ENCODE measurements at regions not wholly inside any gene's neighbourhood (a gene's known extent, or its start where the extent isn't known, plus 50 kb on each side); places are given as distances from the start of the nearest gene placed in this dataset.
A peak's percentile ranks its signal among the peaks of the same experiment; 100 is the strongest.
"Not testable (repeated sequence)": the region's sequence is repeated elsewhere in the genome, so short reads cannot be mapped to it uniquely, and the experiment has no call there.

- no peak for FAIRE-seq
- DNase-seq (ENCODE audit: low spot score in 2 of 2): no peak
Observed at GRCh38 chr1:56286956-56287355, 292.4 kb downstream of the PLPP3 start.

GRCh38 chr1:56286506-56286905 is 292.9 kb downstream of the PLPP3 start:
- no peak for FAIRE-seq
- no peak for DNase-seq (ENCODE audit: low spot score in 2 of 2)

DNA sequence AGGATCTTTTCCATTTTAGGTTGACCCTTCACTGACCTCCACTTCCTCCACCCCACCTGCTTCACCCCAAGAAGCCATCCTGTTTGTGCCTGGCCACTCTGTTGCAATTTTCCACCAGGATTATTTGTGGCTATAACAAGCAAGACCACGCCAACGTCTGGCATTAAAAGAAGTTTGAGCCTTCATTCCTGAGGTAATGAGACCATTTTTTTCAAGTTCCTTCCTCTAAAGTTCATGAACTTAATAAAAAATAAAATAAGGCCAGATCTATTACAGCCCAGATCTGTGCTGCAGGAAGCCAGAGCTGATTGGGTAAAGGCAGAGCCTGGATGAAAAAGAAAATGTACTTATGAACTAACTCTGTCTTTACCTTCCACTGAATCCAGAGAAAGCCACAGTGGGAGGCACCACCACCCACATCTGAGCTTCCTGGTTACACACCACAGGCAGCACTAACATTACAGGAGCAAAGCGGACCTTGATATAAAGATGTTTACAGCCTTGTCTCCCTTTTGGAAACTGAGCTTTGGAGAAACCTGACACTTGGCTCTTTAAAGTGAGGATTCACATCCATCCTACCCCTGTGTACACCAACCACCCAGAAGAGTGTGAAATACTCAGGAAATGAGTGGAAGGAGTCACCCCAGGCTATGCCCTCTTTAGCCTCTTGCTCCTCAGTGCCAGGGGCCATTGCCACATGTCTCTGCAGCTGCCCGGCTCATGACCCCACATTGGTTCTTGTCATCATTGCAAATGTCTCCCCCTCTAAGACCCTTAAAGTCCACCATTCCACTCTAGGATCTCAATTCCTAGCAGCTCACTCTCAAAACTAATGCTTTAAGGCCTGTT is 293.6 kb downstream of the PLPP3 start:
- FAIRE-seq (no peak), DNase-seq (ENCODE audit: low spot score in 2 of 2) (no peak)

- DNase-seq (ENCODE audit: low spot score in 2 of 2): no peak
- no peak for FAIRE-seq
Observed at GRCh38 chr1:56284928-56285327, 294.4 kb downstream of the PLPP3 start.

- DNase-seq (ENCODE audit: low spot score in 2 of 2): no peak
- no peak for FAIRE-seq
Observed at GRCh38 chr1:56278061-56278460, 301.3 kb downstream of the PLPP3 start.

GRCh38 chr1:56268519-56269140 is 310.7 kb downstream of the PLPP3 start:
- no peak for FAIRE-seq
- no peak for DNase-seq (ENCODE audit: low spot score in 2 of 2)

GRCh38 chr1:56267611-56268010 is 311.8 kb downstream of the PLPP3 start:
- FAIRE-seq: no peak

DNA sequence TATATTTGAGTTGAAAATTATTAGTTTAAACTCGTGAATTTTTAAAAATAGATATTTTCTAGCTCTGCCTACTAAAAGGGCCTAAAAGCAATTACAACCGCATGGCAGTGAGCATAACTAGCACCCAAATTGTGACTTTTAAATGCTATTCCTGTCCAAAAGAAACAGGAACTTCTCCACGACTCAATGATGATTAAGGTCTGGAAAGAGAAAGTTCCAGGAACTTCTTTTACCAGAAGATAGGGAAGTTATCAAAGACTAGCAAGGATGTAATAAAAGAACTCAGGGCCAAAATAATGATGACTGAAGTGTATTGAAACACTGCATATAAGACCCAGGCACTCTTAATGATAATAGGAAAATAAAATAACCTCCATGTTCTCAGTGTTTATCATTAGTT is 313.0 kb downstream of the PLPP3 start:
- DNase-seq (ENCODE audit: low spot score in 2 of 2) (no peak), FAIRE-seq (no peak)

More at GRCh38 chr1:56267611-56268010, 311.8 kb downstream of the PLPP3 start:
- DNase-seq (ENCODE audit: low spot score in 2 of 2): no peak

- DNase-seq (ENCODE audit: low spot score in 2 of 2) (no peak), FAIRE-seq (no peak)
Observed at GRCh38 chr1:56265216-56265615, 314.1 kb downstream of the PLPP3 start.

DNA sequence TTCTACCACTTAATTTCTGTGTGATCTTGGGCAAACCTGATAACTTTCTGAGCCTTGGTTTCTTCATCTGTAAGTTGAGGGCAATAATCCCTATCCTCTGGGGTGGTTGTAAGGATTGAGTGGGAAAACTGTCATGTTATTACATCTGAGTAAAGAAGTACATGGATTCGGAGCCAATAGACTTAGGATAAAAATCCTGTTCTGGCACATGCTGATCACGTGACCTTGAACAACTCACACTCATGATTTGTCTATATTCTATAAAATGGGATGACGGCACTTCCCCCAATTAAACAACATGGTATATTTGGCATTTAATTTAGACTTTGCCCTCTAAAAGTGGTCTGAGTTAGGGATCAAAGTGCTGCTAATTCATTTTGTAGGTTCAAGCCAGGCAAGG is 315.5 kb downstream of the PLPP3 start:
- DNase-seq (ENCODE audit: low spot score in 2 of 2): no peak
- no peak for FAIRE-seq

GRCh38 chr1:56258371-56258770 is 321.0 kb downstream of the PLPP3 start:
- no peak for DNase-seq (ENCODE audit: low spot score in 2 of 2)
- no peak for FAIRE-seq

- DNase-seq (ENCODE audit: low spot score in 2 of 2) (no peak), FAIRE-seq (no peak)
Observed at GRCh38 chr1:56257726-56258125, 321.6 kb downstream of the PLPP3 start.

GRCh38 chr1:56256153-56257000 is 323.0 kb downstream of the PLPP3 start:
- DNase-seq (ENCODE audit: low spot score in 2 of 2) (no peak), FAIRE-seq (no peak)

GRCh38 chr1:56255516-56256152 is 323.7 kb downstream of the PLPP3 start:
- no peak for DNase-seq (ENCODE audit: low spot score in 2 of 2)
- no peak for FAIRE-seq

DNA sequence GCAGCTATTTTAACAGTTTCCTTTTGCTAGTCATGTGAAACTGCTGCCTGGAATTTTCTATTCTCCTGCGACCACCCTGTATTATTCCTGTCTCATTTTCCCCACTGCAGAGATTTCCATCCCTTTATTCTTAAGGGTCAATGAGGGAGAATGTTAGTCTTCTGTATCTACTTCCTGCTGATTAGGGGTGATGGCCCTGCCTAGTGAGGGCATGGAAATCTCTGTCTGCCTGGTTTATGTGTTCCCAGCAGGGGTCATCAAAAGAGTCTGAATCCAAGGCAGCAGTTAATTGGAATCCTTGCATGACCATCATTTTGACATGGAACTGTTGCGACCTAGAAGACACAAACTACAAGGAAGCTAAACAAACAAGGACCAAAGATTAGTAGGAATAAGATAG is 325.2 kb downstream of the PLPP3 start:
- FAIRE-seq (no peak), DNase-seq (ENCODE audit: low spot score in 2 of 2) (no peak)

DNA sequence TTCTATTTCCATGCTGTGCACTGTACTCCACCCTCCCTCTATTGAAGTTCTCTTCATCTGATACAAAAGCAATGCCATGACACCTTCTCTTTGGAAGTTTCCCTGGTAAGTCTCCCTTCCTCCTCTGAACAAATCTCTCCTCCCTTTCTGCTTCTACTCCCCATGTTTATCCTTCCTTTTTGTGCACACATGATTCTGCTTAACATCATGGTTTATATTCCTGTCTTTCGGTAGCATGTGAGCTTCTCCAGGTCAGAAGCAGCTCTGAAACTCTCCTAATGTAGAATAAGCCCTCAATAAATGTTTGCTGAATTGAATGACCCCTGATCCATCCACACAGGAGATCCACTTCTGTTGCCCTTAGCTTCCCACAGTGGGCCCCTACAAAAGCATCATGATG is 328.6 kb downstream of the PLPP3 start:
- DNase-seq (ENCODE audit: low spot score in 2 of 2) (no peak), FAIRE-seq (no peak)

DNA sequence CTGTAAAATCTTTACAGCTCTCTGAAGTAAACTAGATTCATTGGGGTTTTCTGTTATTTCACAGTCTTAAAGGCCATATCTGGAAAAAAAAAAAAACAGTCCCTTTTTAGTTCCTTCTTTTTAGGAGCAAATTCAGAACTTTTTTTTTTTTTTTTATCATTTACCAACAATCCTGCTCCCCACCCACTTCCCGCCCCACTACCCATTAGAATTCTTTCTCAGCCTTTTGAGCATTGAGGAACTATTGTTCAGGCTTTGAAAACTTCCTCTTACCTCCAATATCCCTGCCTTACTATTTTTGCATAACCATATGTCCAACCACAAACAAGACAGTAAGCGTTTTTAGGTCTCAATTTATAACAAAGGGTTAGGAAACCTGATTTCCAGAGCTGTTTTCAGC is 330.1 kb downstream of the PLPP3 start:
- no peak for FAIRE-seq
- no peak for DNase-seq (ENCODE audit: low spot score in 2 of 2)

DNA sequence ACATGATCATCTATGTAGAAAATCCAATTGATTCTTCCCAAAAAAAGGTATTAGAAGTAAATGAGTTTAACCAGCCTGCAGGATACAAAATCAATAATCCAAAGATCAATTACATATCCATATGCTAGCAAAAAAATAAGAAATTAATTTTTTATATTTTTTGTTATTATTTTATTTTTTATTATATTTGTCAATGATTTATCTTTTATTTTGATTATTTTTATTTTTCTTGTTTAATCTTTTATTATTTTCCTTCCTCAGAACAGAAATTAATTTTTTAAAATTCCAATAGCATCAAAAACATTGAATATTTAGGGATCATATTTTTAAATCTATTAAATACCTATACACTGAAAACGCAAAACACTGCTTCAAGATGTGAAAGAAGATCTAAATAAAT is 331.2 kb downstream of the PLPP3 start:
- no peak for DNase-seq (ENCODE audit: low spot score in 2 of 2)
- FAIRE-seq: peak; percentile 97

DNA sequence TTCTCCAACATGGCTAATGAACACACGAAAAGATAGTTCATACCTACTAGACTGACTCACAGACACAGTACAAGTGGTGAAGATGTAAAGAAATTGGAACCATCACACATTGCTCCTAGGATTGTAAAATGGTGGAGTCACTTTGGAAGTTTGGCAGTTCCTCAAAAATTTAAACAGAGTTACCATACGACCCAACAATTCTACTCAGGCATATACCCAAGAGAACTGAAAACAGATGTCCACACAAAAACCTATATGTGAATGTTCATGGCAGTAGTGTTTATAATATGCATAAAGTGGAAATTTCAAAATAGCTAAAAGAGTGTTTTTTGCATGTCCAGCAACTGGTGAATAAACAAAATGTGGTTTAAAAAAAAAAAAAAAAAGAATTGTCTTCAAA is 332.6 kb downstream of the PLPP3 start:
- FAIRE-seq; DNase-seq (ENCODE audit: low spot score in 2 of 2): not testable (repeated sequence)

GRCh38 chr1:56240400-56240799 is 339.0 kb downstream of the PLPP3 start:
- DNase-seq (ENCODE audit: low spot score in 2 of 2) (no peak), FAIRE-seq (no peak)
